T-helper 1 cell treated with Interleukin-12 subunit alpha and Interleukin-12 subunit beta and Interleukin-4 antibody, amounts not matched to agents 30 ng/mL and 1 ng/mL, for 36 hours (primary cell): ENCODE measurements at regions not wholly inside any gene's neighbourhood (a gene's known extent, or its start where the extent isn't known, plus 50 kb on each side); places are given as distances from the start of the nearest gene placed in this dataset.
"Not testable (repeated sequence)": the region's sequence is repeated elsewhere in the genome, so short reads cannot be mapped to it uniquely, and the experiment has no call there.

Experiments used
- intact Hi-C: fragments of 100-400 bp; cut with micrococcal nuclease; formaldehyde crosslinking; loops from one replicate; pipeline ENCODE4 v1.15.1; 2024

DNA sequence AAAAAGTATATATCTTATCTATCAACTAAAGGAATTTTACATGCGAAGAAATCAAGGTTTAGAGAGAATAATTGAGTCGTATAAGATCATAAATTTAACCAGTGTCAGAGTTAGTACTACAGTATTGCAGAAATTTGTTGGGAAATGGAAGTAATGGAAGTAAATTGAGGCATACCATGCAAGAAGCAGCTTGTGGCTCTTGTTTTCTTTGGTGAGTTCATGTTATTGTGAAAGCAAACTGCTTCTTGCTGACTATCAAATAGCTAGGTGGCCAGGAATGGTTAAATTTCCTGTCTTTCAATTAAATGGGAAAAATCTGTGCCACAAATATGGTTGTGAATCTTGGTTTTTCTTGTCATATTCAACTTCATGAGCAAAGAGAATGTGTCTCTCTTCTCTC is 652.7 kb downstream of the LMO4 start:
- intact Hi-C loops, result no loop called here

DNA sequence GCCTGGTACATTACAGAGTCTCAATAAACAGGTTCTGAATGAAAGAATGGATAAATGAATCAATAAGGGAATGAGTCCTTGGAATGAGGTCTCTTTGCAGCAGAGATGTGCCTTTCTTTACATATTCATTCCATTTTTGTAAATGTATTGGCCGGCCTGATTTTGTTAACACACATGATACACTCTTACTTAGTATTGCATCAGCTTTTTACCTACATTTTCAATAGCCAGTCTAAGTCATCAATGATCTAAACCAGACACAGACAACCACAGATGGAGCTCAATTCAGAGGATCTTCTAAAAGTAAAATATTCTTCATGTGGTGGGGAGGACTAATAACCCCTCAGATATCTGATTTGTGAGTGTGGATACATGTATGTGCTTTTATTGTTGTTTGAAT is 653.1 kb downstream of the LMO4 start:
- intact Hi-C loops, result no loop called here

DNA sequence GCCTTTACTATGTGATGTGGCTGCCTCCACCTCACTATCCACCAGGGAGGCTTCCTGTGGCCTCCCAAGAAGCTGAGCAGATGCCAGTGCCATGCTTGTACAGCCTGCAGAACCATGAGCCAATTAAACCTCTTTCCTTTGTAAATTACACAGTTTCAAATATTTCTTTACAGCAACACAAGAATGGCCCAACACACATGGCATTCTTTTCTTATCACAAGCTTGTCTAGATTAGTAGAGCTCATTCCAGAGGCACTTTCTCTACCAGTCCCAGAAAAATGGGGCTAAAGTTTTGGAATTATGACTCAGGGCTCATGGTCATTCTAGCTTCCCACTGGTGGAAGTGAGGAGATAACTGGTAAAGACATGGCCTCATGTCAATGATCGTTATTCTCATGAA is 655.2 kb downstream of the LMO4 start:
- intact Hi-C loops, result no loop called here

DNA sequence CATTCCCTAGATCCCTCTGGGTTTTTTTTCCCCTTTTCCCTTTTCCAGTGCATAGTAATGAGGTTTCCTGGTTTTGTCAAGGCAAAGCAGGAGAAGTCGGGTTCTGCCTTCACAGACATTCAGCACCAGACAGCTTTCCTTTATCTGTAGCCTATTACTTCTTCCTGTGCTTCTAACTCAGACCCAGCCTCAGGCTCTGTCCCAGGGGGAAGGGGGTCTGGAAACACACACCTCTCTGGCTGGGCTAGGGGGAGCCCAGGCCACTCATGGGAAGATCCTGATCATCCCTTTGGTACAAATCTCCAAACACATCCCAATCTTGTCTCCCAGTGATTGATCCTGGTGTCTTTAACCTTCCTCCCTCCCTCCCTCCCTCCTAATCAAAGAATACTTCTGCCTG is 656.4 kb downstream of the LMO4 start:
- intact Hi-C loops, result no loop called here

DNA sequence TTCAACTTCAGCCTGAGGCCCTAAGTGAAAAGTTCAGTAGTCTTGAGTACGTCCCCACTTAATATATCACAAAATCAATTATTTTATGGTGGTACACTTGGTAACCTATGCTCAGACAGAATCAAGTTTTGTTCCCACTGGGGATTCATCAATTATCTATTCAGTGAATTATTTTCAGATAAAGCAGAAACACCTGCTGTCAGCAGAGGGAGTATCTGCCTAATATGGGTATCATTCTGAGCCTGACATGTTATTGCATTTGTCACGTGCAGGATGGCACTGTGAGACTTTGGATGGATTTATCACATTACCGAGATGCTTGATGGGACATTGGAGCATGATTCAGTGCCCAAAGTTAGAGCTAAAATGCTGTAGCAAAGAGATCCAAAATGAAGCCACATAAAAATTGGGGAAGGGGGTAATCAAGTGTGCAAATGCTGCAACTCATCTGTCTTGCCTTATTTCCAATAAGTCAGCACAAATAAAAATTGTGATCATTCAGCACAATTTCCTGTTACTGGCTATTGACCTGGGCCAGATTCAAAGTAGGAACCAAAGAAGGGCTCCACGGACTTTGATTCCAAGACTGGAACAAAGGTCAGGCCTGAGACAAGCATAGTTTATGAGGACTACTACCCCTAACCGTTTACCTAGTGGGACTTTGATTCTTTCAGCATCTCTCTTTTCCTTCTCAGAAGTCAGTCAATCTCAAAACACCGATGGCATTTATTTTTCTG is 657.6 kb downstream of the LMO4 start:
- intact Hi-C loops, result no loop called here

DNA sequence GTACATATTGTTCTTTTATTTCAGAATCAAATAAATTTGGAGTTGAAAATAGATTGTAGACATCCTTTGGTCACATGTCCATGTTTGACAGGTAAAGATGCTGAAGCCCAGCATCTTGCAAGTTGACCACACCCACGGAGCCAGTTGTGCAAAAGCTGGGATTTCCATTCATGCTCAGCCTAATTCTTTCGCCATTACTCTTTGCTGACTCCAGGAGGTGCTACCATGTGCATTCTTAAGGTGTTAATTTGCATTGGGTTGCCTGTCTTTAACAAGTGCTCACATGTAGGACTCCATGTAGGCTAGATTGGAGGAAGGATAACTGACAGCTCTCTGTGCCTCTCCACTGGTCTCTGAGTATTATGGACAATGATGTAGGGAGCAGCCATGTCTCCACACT is 660.7 kb downstream of the LMO4 start:
- intact Hi-C loops, result no loop called here

DNA sequence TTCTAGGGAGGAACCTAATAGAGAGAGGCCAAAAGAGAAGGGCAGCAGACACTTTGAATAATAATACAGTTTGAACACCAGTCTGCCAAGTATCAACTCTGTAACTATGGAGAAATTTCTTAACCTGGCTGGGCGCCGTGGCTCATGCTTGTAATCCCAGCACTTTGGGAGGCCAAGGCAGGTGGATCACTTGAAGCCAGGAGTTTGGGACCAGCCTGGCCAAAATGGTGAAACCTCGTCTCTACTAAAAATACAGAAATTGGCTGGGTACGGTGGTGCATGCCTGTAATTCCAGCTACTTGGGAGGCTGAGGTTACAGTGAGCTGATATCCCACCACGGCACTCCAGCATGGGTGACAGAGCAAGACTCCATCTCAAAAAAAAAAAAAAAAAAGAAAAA is 663.9 kb downstream of the LMO4 start:
- intact Hi-C loops, result not testable (repeated sequence)

DNA sequence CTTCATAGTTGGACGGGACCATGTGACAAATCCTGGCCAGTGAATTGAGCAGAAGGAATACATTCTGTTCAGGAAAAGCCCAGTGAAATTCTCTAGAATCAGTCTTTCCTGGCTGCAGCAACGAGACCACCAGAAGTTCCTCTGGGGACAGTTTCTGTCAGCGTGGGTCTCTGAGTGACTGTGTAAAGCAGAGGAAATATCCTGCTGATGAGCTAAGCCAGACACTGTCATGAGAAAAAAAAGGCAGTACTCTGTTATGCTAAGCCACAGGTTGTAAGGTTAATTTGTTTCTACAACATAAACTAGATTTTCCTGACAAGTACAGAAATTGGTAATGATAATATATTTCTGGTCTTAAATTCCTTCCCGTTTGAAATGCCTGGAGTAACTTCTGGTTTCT is 664.4 kb downstream of the LMO4 start:
- intact Hi-C loops, result no loop called here

DNA sequence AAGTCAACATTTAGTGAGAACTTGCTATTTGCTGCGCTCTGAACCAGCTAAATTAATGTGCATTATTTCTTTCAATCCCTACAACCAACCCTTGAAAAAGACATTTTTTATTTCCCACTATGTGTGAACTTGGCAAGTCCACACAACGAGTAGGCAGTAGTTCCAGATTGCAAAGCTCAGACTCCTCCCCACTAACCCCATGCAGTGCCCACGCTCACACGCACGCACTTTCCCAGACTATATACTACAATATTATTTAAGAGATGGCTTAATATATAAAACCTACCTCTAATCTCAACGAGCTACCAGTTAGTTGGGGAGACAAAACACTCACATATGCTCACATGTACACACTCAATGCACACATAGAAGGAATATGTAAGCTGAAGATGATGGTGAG is 671.2 kb downstream of the LMO4 start:
- intact Hi-C loops, result no loop called here

DNA sequence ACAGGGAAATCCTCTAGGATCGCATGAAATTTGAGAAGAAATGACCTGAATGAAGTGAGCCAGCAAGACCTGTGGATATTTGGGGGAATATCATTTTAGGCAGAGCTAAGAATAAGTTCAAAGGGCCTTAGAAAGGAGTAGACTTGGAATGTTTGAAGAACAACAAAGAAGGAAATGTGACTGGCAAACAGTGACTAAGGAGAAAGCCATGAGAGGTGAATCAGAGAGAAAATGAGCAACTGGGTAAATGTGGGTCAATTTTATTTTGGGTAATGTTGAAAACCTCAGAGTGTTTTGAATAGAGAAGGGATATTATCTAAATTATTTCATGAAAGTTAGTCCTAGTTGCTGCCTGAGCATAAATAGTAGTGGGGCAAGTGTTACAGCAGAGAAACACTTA is 672.8 kb downstream of the LMO4 start:
- intact Hi-C loops, result no loop called here

DNA sequence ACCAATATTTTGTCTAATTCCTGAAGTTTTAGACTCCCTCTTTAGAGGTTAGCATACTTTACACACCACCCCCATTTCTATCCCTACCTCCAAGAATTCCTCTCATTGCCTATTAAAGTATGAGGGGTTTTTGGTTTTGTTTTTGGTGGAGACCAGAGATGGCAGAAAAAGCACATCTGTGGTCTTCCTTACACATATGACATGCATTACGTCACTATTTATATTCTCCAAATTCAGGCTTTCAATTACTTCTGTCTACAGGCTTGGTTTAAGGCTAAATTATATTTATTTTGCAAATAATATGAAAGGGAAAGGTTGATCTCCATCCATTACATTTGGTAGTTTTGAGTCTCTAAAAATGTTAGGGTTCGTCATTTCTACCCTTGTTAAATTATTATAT is 674.6 kb downstream of the LMO4 start:
- intact Hi-C loops, result no loop called here

DNA sequence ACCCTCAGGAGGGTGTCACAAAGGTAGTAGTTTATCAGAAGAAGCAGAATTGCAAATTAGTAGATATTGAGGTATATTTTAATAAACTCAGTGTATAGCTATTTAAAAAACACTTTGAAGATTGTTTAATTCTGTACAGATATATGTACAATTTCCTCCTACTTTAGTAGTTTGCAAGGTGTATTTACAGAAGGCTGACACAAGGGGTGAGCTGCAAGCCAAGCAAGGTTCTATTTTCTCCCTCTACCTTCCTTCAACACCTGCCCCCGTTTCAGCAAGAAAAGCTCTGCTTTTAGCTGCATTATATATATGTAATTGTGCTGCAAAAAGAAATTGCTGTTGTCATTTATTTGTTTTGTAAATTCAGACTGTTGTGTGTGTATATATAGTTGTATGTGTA is 674.2 kb upstream of the PKN2 start:
- intact Hi-C loops, result no loop called here

DNA sequence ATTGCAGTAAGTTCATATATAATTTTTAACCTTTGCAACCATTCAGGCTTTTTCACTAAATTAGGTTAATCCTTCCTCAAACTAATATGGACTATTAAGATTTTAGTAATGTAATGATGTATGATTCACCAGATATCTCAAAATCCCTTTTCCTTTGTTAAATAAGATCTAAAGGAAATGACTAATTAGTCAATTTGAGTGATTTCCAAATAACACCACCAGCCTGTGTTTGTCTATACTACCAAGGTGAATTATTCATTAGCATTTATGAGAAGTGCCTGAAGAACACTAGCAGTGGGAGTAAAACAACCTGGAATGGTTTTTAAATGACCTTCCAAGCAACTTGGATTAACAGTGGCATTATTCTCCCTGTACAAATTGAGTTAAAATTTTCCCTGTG is 670.6 kb upstream of the PKN2 start:
- intact Hi-C loops, result no loop called here

DNA sequence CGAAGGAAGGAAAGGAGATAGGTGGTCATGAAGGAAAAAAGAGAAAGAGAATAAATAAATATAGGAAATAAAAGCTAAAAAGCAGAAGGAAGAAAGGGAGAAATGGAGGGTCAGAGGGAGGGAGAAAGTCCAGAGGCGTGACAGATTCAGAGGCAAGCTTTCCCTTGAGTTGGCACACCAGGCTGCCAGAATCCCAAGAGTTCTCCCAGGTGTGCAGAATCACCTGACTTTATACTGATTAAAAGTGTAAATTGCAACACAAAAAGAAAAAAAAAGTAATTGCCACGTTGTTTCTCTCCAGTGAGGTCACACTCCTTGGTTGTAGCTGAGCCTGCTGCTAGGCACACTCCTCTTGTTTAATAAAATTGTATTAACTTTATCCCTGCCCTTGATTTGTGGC is 669.9 kb upstream of the PKN2 start:
- intact Hi-C loops, result no loop called here

DNA sequence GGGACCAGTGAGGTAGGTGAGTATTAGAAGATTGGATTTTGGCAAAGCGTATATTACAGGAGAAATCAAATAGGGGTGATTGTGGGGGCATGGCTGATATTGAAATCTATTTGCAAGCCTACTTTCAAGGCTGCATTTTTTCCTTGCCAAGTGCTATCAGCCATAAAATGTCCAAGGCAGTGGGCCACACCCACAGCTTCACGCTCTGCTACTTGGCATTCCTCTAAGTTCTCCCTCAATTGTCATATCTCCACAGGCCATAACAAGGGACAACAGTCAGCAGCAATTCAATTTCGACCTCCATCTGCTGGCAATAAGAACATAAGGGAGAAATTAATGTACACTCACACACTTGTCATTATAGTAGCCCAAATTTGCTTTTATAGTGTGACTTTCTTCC is 667.1 kb upstream of the PKN2 start:
- intact Hi-C loops, result no loop called here

DNA sequence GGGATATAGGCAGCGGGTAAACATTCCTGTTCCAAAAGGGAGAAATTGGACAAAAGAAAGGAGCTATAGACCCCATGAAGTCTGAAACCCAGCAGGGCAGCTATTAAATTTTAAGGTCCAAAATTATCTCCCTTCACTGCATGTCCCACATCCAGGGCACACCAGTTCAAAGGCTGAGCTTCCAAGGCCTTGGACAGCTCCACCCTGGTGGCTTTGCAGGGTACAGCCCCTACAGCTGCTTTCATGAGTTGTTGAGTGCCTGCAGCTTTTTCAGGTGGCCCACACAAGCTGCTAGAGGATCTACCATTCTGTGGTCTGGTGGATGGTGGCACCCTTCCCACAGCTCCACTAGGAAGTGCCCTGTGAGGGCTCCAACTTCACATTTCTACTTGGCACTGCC is 662.5 kb upstream of the PKN2 start:
- intact Hi-C loops, result no loop called here

DNA sequence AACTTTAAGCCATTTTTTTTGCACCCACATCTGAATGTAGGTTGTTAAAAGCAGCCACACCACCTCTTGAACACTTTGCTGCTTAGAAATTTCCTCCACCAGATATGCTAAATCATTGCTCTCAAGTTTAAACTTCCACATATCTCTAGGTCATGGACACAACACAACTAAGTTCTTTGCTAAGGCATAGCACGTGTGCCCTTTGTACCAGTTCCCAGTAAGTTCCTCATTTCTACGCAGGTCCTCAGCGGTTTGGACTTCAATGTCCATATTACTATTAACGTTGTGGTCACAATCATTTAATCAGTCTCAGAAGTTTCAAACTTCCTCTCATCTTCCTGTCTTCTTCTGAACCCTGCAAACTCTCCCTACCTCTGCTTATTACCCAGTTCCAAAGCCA is 661.6 kb upstream of the PKN2 start:
- intact Hi-C loops, result no loop called here

DNA sequence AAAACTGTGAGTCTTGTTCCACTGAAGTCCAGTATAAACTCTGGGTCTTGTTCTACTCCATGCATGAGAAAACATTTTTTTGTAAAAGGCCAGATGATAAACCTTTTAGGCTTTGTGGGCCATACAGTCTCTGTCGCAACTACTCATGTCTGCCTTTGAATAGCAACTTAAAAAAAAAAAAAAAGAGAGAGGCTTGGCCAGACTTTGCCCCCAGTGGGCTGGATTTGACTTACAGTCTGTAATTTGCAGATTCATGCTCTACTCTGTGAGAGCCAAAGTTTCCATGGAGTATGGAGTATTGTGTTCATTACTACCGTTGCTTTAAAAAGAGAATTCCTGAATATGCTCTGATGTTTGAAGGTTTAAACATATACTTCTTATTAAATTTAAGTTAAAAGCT is 654.9 kb upstream of the PKN2 start:
- intact Hi-C loops, result no loop called here

DNA sequence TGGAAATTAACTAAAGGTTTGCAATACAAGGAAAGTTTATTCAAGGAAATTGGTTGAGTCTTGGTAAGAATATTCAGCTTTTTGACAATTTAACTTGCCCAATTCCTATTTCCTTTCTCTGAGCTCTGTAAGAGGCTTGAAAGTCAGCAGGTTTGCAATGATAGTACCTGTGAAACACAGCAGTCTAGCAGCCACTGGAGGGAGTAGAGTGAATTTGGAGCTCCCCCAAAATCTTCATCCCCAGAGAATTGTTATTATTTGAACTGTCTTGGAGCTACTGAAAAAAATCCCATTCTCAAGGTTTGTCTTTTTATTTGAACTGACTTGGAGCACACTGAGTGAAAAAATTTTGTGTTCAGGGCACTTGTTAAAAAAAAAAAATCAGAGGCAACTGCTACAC is 654.2 kb upstream of the PKN2 start:
- intact Hi-C loops, result no loop called here

DNA sequence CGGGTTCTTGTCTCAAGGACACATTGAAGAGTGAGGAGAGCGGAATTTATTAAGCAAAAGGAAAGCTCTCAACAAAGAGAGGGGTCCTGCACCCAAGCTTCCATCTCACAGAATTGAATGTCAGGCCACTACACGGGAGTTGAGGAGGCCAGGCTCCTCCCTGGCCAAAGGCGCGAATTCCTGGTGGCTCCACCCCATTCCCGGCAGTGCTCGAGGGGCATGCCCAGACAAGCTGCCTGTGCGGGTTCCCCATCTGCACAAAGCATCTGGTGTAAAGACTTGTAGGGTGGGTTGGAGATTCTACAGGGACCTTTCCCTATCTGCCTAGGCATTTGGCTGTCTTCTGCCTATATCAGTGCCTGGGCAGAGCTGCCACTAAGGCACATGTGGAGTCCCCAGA is 648.5 kb upstream of the PKN2 start:
- intact Hi-C loops, result no loop called here

DNA sequence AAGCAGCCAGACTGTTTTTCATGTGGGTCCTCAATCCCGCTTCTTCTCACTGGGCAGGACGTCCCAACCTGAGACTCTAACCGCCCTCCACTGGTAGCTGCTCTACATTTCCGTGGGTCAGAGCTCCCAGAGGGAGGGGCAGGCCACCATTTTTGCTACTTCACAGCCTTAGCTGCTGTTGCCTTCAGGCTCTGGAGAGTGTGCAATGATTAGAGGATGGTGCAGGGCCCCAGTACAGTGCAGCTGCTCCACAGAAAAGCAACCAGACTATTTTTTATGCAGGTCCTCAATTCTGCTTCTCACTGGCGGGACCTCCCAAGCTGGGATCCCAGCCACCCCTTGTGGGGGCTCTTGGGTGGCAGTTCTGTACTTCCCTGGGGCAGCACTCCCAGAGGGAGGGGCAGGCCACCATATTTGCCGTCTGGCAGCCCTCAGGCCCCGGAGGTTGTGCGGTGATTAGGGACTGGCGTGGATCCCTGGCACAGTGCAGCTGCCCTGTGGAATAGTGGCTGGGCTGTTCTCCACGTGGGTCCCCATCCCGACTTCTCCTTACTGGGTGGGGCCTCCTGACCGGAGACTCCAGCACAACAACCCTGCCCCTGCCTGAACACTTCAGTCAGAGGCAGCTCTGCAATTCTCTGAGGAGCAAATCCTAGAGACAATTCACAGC is 647.6 kb upstream of the PKN2 start:
- intact Hi-C loops, result no loop called here

DNA sequence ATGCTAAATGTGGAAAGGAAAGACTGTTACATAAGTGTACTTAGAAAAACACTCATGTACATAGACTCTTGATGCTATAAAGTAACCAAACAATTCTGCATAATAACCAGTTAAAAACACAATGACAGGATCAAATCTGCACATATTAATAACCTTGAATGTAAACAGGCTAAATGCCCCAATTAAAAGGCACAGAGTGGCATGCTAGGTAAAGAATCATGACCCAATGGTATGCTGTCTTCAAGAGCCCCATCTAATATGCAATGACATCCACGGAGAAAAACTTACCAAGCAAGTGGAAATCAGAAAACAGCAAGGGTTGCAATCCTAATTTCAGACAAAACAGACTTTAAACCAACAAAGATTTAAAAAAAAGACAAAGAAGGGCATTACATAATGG is 644.8 kb upstream of the PKN2 start:
- intact Hi-C loops, result no loop called here

DNA sequence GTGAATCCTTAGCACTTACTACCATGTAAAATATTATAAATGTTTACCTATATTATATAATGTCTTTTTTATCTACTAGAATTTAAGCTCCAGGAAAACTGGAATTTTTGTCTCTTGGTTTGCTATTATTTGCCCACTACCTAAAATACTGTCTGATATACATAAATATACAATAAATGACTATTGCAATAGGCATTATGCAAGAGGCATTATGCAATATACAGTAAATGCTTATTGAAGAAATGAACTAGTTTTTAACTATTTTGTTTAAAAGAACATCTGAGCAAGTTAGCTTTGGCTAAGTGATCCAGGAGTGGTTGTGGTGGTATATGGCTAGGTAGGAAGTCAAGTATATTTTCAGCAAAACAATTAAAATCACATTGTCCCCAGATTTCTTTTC is 640.2 kb upstream of the PKN2 start:
- intact Hi-C loops, result no loop called here

DNA sequence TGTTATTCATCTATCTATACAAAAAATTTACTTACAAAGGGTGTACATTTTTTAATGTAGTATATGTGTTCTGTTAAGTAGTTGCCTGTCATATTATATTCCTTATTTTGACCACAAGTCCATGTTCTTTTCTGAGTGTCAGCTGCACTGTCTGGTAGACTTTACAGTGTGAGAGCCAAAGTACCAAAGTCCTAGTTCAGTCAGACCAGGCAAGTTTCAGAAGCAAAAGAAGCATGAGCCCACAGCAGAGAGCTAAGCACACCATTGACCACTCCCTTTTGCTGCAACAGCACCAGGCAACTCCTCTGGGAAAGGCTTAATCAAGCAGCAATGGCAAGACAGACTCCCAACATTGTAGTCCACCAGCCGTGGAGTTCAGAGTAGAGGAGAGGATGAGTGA is 631.9 kb upstream of the PKN2 start:
- intact Hi-C loops, result no loop called here
